ENCODE measurements at regions not wholly inside any gene's neighbourhood (a gene's known extent, or its start where the extent isn't known, plus 50 kb on each side); places are given as distances from the start of the nearest gene placed in this dataset.
"Not testable (repeated sequence)": the region's sequence is repeated elsewhere in the genome, so short reads cannot be mapped to it uniquely, and the experiment has no call there.

DNA sequence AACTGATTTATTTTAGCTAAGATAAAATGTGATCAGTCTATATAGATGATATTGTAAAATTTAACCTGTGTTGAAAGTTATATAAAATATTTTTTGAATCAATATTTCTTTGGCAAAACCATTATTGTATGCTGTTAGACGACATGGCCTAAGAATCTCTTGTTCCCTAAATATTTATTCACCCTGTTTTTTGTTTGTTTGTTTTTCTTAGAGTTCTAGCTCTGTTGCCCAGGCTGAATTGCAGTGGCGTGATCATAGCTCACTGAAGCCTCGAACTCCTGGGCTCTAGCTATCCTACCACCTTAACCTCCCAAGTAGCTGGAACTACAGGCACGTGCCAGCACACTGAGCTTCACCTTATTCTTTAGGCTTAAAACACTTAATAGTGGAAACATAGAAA lies 410.7 kb downstream of the ARL4A start:
- Histone ChIP-seq H3K9ac (ENCODE audit: low read length) (no peak overlapping the region), H3K36me3 (ENCODE audit: control insufficient read depth, insufficient read depth, low read length) (no peaks in the 10 kb centered on the region), H3K4me3 (ENCODE audit: low read length) (no peak overlapping the region), H3K4me1 (ENCODE audit: control insufficient read depth, insufficient read depth, low read length) (no peaks in the 10 kb centered on the region), H3K27me3 (ENCODE audit: control insufficient read depth, insufficient read depth, low read length) (no peaks in the 10 kb centered on the region), H3K9me3 (ENCODE audit: control insufficient read depth, low read length) (no peaks in the 10 kb centered on the region)

DNA sequence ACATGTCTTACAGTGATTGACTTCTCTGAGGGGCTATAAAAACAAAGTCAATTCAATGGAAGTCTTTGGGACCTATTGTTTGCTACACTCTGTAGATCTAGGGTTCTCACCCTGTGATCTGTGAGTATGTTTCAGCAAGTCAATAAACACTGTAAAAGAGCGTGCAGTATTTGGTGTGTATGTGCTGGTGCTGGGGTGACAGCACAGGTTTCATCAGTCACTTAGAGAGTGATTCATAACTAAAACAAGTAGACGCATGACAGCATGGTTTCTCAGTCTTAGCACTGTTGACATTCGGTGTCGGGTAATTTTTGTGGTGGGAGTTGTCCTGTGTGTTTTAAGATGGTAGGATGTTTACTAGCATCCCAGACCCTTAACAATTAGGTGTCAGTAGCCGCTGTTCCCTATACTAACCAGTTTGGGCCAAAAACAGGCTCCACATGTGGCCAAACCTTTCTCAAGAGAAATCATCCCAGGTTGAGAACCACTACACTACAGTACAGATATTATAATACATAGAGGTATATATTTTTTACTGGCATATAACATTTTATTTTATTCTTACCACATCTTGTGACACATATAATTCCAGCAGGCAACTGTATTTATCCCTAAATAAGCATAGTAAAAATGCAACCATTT lies 411.8 kb downstream of the ARL4A start:
- H3K4me3 ChIP-seq (ENCODE audit: low read length), result no peak overlapping the region
- H3K9ac ChIP-seq (ENCODE audit: low read length), result no peak overlapping the region
- H3K4me1 ChIP-seq (ENCODE audit: control insufficient read depth, insufficient read depth, low read length), result peaks cover 5% of the 10 kb centered on the region
- H3K36me3 ChIP-seq (ENCODE audit: control insufficient read depth, insufficient read depth, low read length), result no peaks in the 10 kb centered on the region
- H3K27me3 ChIP-seq (ENCODE audit: control insufficient read depth, insufficient read depth, low read length), result no peaks in the 10 kb centered on the region
- no peaks in the 10 kb centered on the region for H3K9me3 ChIP-seq (ENCODE audit: control insufficient read depth, low read length)

GRCh38 chr7:13104128-13104527 lies 416.7 kb downstream of the ARL4A start:
- no peak overlapping the region for H3K9ac ChIP-seq (ENCODE audit: low read length)
- peaks cover 10% of the 10 kb centered on the region for H3K4me1 ChIP-seq (ENCODE audit: control insufficient read depth, insufficient read depth, low read length)
- H3K9me3 ChIP-seq (ENCODE audit: control insufficient read depth, low read length), result no peaks in the 10 kb centered on the region
- H3K36me3 ChIP-seq (ENCODE audit: control insufficient read depth, insufficient read depth, low read length), result no peaks in the 10 kb centered on the region
- no peaks in the 10 kb centered on the region for H3K27me3 ChIP-seq (ENCODE audit: control insufficient read depth, insufficient read depth, low read length)
- H3K4me3 ChIP-seq (ENCODE audit: low read length), result no peak overlapping the region

GRCh38 chr7:13105209-13105608 lies 417.8 kb downstream of the ARL4A start:
- Histone ChIP-seq H3K9ac (ENCODE audit: low read length) (no peak overlapping the region), H3K4me3 (ENCODE audit: low read length) (no peak overlapping the region), H3K27me3 (ENCODE audit: control insufficient read depth, insufficient read depth, low read length) (no peaks in the 10 kb centered on the region), H3K36me3 (ENCODE audit: control insufficient read depth, insufficient read depth, low read length) (no peaks in the 10 kb centered on the region), H3K4me1 (ENCODE audit: control insufficient read depth, insufficient read depth, low read length) (peaks cover 10% of the 10 kb centered on the region), H3K9me3 (ENCODE audit: control insufficient read depth, low read length) (no peaks in the 10 kb centered on the region)

DNA sequence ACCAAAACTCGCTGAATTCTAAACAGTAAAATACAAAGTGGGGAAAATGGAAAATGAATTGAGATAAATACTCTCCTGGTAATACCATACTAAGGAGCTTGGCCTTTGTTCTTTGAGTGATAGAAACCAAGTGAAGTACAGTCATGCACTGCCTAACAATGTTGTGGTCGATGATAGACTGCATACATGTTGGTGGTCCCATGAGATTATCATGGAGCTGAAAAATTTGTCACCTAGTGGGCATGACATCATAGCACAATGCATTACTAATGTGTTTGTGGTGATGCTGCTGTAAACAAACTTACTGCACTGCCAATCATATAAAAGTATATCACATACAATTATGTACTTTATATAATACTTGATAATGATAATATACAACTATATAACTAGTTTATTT lies 419.1 kb downstream of the ARL4A start:
- H3K36me3 ChIP-seq (ENCODE audit: control insufficient read depth, insufficient read depth, low read length), result no peaks in the 10 kb centered on the region
- no peak overlapping the region for H3K4me3 ChIP-seq (ENCODE audit: low read length)
- no peaks in the 10 kb centered on the region for H3K27me3 ChIP-seq (ENCODE audit: control insufficient read depth, insufficient read depth, low read length)
- H3K9me3 ChIP-seq (ENCODE audit: control insufficient read depth, low read length), result no peaks in the 10 kb centered on the region
- H3K9ac ChIP-seq (ENCODE audit: low read length), result no peak overlapping the region
- H3K4me1 ChIP-seq (ENCODE audit: control insufficient read depth, insufficient read depth, low read length), result peaks cover 10% of the 10 kb centered on the region

- Histone ChIP-seq H3K9ac (ENCODE audit: low read length) (no peak overlapping the region), H3K4me3 (ENCODE audit: low read length) (no peak overlapping the region), H3K27me3 (ENCODE audit: control insufficient read depth, insufficient read depth, low read length) (no peaks in the 10 kb centered on the region), H3K4me1 (ENCODE audit: control insufficient read depth, insufficient read depth, low read length) (peaks cover 10% of the 10 kb centered on the region), H3K36me3 (ENCODE audit: control insufficient read depth, insufficient read depth, low read length) (no peaks in the 10 kb centered on the region), H3K9me3 (ENCODE audit: control insufficient read depth, low read length) (no peaks in the 10 kb centered on the region)
Measured at GRCh38 chr7:13107291-13107690, 419.9 kb downstream of the ARL4A start.

DNA sequence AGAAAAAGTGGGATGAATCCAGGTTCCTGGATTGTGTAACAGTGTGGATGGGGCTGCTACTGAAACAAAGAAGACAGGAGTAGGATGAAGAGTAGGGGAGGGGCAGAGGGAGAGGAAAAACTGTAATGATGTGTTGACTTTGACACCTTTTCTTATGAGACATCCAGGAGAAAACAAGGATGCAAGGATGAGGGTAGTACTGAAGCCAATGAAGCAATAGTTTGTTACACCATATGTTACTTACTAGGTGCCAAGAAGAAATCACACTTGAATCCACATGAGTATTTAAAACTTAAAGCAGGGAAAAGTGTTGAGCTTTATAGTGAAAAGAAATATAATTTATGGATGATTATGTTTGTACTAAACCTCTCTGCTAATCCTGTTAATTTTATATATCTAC lies 420.6 kb downstream of the ARL4A start:
- no peaks in the 10 kb centered on the region for H3K27me3 ChIP-seq (ENCODE audit: control insufficient read depth, insufficient read depth, low read length)
- no peaks in the 10 kb centered on the region for H3K9me3 ChIP-seq (ENCODE audit: control insufficient read depth, low read length)
- no peak overlapping the region for H3K9ac ChIP-seq (ENCODE audit: low read length)
- H3K36me3 ChIP-seq (ENCODE audit: control insufficient read depth, insufficient read depth, low read length), result no peaks in the 10 kb centered on the region
- H3K4me3 ChIP-seq (ENCODE audit: low read length), result no peak overlapping the region
- peaks cover 10% of the 10 kb centered on the region for H3K4me1 ChIP-seq (ENCODE audit: control insufficient read depth, insufficient read depth, low read length)

DNA sequence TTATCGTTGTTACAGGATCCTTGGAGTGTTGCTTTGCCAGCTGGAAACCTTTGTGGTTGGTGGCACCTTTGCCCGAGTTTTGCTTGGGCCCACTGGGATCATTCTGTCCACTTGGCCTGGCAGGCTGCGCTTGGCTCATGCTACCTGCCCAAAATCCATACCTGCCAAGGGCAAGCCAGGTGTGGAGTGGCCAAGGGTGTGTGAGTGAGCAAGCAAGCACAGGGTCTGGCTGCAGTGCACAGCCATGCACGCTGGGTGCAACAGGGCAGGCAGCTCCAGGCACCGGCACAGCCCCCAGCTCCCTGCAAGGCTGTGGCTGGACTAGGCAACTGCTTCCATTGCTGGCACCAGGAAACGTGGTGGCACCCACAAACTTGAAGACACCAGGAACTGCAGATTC lies 421.8 kb downstream of the ARL4A start:
- peaks cover 5% of the 10 kb centered on the region for H3K4me1 ChIP-seq (ENCODE audit: control insufficient read depth, insufficient read depth, low read length)
- H3K9me3 ChIP-seq (ENCODE audit: control insufficient read depth, low read length), result no peaks in the 10 kb centered on the region
- H3K36me3 ChIP-seq (ENCODE audit: control insufficient read depth, insufficient read depth, low read length), result no peaks in the 10 kb centered on the region
- no peaks in the 10 kb centered on the region for H3K27me3 ChIP-seq (ENCODE audit: control insufficient read depth, insufficient read depth, low read length)
- no peak overlapping the region for H3K4me3 ChIP-seq (ENCODE audit: low read length)
- H3K9ac ChIP-seq (ENCODE audit: low read length), result no peak overlapping the region

DNA sequence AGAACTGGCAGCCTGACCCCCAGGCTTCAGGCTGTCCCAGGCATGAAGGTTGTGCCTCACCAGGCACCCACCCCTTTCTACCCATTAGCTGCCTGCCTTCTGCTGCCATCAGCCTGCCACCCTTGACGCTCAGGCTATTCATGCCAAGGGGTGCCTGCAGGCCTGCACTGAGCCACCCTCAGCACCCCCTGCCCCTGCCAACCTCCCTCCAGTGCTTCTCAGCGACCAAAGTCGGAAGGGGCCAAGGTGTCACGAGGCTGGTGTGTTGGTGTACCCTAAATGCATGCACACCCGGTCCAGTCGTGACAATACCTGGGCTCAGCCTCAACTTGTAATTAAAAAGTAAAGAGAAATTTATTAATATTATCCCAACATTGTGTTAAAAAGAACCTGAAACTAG lies 422.7 kb downstream of the ARL4A start:
- Histone ChIP-seq H3K27me3 (ENCODE audit: control insufficient read depth, insufficient read depth, low read length) (no peaks in the 10 kb centered on the region), H3K4me3 (ENCODE audit: low read length) (no peak overlapping the region), H3K9me3 (ENCODE audit: control insufficient read depth, low read length) (no peaks in the 10 kb centered on the region), H3K4me1 (ENCODE audit: control insufficient read depth, insufficient read depth, low read length) (no peaks in the 10 kb centered on the region), H3K36me3 (ENCODE audit: control insufficient read depth, insufficient read depth, low read length) (no peaks in the 10 kb centered on the region), H3K9ac (ENCODE audit: low read length) (no peak overlapping the region)

DNA sequence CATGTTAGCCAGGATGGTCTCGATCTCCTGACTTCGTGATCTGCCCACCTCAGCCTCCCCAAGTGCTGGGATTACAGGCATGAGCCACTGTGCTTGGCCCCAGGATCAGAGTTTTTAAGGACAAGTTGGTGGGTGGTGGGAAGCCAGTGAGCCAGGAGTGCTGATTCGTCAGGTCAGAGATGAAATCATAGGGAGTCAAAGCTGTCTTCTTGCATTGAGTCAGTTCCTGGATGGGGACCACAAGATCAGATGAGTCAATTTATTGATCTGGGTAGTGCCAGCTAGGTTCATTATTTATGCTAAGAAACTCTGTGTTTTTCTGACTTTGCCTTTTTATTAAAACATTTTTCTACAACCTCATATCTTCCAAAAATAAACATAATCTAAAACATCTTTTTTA lies 423.8 kb downstream of the ARL4A start:
- no peaks in the 10 kb centered on the region for H3K36me3 ChIP-seq (ENCODE audit: control insufficient read depth, insufficient read depth, low read length)
- no peaks in the 10 kb centered on the region for H3K4me1 ChIP-seq (ENCODE audit: control insufficient read depth, insufficient read depth, low read length)
- no peaks in the 10 kb centered on the region for H3K27me3 ChIP-seq (ENCODE audit: control insufficient read depth, insufficient read depth, low read length)
- no peak overlapping the region for H3K9ac ChIP-seq (ENCODE audit: low read length)
- no peak overlapping the region for H3K4me3 ChIP-seq (ENCODE audit: low read length)
- no peaks in the 10 kb centered on the region for H3K9me3 ChIP-seq (ENCODE audit: control insufficient read depth, low read length)

DNA sequence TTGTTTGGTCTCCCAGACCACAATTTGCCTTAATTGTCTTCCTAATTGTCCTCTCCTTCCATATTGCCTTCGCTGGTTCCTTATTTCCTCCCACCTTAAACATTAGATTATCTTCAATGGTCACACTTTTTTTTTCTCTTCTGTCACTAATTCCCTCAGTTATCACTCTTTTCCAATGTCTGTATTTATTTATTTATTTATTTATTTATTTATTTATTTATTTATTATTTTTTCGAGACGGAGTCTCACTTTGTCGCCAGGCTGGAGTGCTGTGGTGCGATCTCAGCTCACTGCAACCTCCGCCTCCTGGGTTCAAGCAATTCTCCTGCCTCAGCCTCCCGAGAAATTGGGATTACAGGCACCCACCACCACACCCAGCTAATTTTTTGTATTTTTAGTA lies 426.8 kb downstream of the ARL4A start:
- H3K9ac ChIP-seq (ENCODE audit: low read length); H3K4me1 ChIP-seq (ENCODE audit: control insufficient read depth, insufficient read depth, low read length); H3K36me3 ChIP-seq (ENCODE audit: control insufficient read depth, insufficient read depth, low read length); H3K4me3 ChIP-seq (ENCODE audit: low read length); H3K27me3 ChIP-seq (ENCODE audit: control insufficient read depth, insufficient read depth, low read length); H3K9me3 ChIP-seq (ENCODE audit: control insufficient read depth, low read length): not testable (repeated sequence)

DNA sequence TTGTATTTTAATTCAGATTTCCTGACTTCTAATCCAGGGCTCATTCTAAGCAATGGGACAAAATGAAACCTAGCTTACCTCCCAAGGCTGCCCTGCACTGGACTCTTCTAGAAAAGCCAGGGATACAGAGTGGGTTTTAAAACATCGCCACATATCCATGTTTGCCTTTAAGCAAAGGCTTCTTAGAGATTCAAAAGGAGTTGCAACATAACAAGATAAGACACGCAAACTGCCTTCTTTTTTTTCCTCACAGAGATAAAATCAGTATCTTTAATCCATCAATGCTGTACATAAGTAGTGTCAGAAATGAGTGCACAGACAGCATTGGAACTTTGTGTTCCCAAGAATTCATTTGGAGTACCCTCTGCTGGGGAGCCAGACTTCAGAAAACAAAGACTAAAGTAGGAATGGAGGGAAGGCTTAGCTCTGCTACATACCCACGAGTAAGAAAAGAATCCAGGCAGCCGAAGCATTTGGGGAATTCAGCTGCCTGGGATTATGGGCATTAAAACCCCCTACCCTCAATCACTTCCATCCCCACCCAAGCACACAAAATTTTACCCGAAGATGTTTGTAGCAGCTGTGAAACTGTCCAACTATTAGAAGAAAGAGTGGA lies 427.8 kb downstream of the ARL4A start:
- H3K36me3 ChIP-seq (ENCODE audit: control insufficient read depth, insufficient read depth, low read length), result no peaks in the 10 kb centered on the region

DNA sequence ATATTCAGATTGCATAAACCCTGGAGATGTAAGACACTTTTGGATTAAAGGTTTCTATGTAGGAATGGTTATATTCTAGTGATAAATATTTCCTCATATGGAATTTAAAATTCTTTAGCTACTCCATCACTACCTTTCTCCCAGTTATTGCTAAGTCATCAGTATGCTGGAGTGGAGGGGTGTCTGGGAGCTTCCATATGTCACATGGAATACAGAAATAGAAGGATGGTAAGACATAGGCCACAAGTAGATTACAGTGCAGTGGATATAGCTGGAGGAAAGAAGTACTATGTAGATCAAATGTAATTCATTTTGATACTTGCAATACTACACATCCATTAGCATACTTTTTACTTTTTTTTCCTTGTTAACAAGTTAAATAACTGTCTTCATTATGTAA lies 428.4 kb downstream of the ARL4A start:
- Histone ChIP-seq H3K9ac (ENCODE audit: low read length) (no peak overlapping the region), H3K36me3 (ENCODE audit: control insufficient read depth, insufficient read depth, low read length) (no peaks in the 10 kb centered on the region), H3K9me3 (ENCODE audit: control insufficient read depth, low read length) (no peaks in the 10 kb centered on the region), H3K4me1 (ENCODE audit: control insufficient read depth, insufficient read depth, low read length) (peaks cover 9% of the 10 kb centered on the region), H3K27me3 (ENCODE audit: control insufficient read depth, insufficient read depth, low read length) (no peaks in the 10 kb centered on the region), H3K4me3 (ENCODE audit: low read length) (no peak overlapping the region)

More for the DNA sequence above, 427.8 kb downstream of the ARL4A start:
- H3K27me3 ChIP-seq (ENCODE audit: control insufficient read depth, insufficient read depth, low read length), result no peaks in the 10 kb centered on the region
- peaks cover 9% of the 10 kb centered on the region for H3K4me1 ChIP-seq (ENCODE audit: control insufficient read depth, insufficient read depth, low read length)
- H3K4me3 ChIP-seq (ENCODE audit: low read length), result no peak overlapping the region
- H3K9me3 ChIP-seq (ENCODE audit: control insufficient read depth, low read length), result no peaks in the 10 kb centered on the region
- no peak overlapping the region for H3K9ac ChIP-seq (ENCODE audit: low read length)
